ENCODE measurements at regions not wholly inside any gene's neighbourhood (a gene's known extent, or its start where the extent isn't known, plus 50 kb on each side); places are given as distances from the start of the nearest gene placed in this dataset.

DNA sequence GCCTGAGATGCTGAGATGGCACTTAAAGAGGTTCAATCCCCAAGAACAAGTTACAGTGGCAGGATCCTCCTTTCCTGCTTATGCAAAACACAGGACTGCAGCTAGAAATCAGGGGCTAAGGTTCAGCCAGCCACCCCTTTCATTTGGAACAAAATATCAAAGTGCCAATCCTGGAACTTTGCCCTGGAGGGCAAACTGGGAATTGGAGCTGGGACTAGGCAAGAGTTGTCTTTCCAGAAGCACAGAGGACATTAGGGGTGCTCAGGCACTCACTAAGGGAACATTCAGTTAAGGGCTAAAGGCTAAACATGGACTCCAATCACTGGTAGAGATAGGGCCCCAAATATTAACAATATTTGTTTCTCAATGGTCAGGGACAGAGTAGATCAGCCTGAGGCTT lies 237.2 kb downstream of the EMP1 start:
- no peak overlapping the region for H3K4me3 ChIP-seq
- H3K36me3 ChIP-seq: no peaks in the 10 kb centered on the region
- no peak overlapping the region for H3K27ac ChIP-seq
- H3K27me3 ChIP-seq: no peaks in the 10 kb centered on the region
- intact Hi-C loops (cut with DNase I; ENCODE audit: low total_unique reads): no loop called here
- TF ChIP-seq POLR2A (IDR thresholded peaks at IDR 0.05): no peak
- TF ChIP-seq, protein P1, sequence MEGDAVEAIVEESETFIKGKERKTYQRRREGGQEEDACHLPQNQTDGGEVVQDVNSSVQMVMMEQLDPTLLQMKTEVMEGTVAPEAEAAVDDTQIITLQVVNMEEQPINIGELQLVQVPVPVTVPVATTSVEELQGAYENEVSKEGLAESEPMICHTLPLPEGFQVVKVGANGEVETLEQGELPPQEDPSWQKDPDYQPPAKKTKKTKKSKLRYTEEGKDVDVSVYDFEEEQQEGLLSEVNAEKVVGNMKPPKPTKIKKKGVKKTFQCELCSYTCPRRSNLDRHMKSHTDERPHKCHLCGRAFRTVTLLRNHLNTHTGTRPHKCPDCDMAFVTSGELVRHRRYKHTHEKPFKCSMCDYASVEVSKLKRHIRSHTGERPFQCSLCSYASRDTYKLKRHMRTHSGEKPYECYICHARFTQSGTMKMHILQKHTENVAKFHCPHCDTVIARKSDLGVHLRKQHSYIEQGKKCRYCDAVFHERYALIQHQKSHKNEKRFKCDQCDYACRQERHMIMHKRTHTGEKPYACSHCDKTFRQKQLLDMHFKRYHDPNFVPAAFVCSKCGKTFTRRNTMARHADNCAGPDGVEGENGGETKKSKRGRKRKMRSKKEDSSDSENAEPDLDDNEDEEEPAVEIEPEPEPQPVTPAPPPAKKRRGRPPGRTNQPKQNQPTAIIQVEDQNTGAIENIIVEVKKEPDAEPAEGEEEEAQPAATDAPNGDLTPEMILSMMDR (IDR thresholded peaks at IDR 0.05): no peak
- TF ChIP-seq POLR2AphosphoS5 (IDR thresholded peaks at IDR 0.05): no peak
- no peak for DNase-seq (ENCODE audit: low spot score in 2 of 2)
- no peaks in the 10 kb centered on the region for H3K4me1 ChIP-seq
- no peaks in the 10 kb centered on the region for H3K9me3 ChIP-seq

DNA sequence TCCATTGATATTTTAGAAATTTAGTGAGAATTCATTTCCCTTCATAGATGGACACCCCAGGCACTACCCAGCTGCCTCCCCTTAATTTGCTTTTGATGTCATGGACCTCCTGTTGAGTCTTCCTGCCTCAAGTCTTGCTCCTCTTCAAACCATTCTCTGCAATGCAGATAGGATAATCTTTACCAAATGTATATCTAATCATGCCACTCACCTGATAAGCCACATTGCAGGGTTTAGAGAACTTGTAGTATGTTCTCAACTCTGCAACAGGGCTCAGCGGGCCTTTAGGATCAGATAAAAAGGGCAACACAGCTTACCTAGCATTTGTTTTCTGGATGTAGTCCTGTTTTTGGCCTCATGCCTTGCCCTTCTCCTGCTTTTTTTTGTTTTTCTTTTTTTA lies 234.5 kb downstream of the EMP1 start:
- Histone ChIP-seq H3K4me1 (no peaks in the 10 kb centered on the region), H3K27me3 (no peaks in the 10 kb centered on the region), H3K27ac (no peak overlapping the region), H3K9me3 (peaks cover 0 to 8% of the 10 kb centered on the region in 2 donors), H3K4me3 (no peak overlapping the region), H3K36me3 (no peaks in the 10 kb centered on the region)
- intact Hi-C loops (cut with DNase I; ENCODE audit: low total_unique reads): no loop called here
- TF ChIP-seq POLR2AphosphoS5 (IDR thresholded peaks at IDR 0.05) (no peak), POLR2A (IDR thresholded peaks at IDR 0.05) (no peak)
- TF ChIP-seq, protein P1 (IDR thresholded peaks at IDR 0.05): no peak
- no peak for DNase-seq (ENCODE audit: low spot score in 2 of 2)

DNA sequence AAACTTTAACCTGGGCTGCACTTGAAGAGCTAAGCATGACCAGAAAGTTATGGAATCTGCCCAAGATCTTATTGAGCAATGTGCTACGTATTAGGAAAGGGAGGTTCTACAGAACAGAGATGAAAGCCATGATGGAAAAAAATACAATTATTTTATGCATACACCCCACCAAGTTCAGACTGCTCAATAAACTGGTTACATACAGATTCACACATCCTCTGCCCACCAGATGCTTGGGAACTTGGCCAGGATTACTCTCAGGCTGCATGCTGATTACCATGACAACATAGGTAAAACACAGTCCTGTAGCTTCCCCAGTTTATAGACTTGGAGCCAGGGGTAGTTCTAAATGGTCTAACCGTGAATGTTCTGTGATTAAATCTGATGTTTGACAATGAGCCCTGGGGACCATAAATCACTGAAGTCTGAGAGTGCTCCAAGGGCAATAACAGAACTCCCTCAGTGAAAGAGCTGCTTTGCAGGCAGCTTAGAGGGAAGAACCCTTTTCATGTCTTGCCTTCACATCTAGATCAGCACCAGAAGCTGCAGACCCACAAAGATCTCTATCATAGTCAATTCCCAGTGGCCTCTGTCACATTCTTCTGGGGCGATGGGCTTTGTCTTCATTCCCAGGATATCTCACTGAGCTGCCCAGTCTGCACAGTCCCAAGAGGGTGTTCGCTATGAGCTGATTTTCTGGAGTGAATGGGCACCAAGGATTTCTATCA lies 232.2 kb downstream of the EMP1 start:
- TF ChIP-seq POLR2AphosphoS5 (IDR thresholded peaks at IDR 0.05) (no peak), POLR2A (IDR thresholded peaks at IDR 0.05) (no peak)
- TF ChIP-seq, protein P1 (IDR thresholded peaks at IDR 0.05): no peak
- H3K27ac ChIP-seq: no peak overlapping the region
- no peaks in the 10 kb centered on the region for H3K27me3 ChIP-seq
- peaks cover 0 to 8% of the 10 kb centered on the region in 2 donors for H3K9me3 ChIP-seq
- no peak overlapping the region for H3K4me3 ChIP-seq
- H3K4me1 ChIP-seq: no peaks in the 10 kb centered on the region
- intact Hi-C loops (cut with DNase I; ENCODE audit: low total_unique reads): no loop called here
- DNase-seq (ENCODE audit: low spot score in 2 of 2): no peak
- no peaks in the 10 kb centered on the region for H3K36me3 ChIP-seq

DNA sequence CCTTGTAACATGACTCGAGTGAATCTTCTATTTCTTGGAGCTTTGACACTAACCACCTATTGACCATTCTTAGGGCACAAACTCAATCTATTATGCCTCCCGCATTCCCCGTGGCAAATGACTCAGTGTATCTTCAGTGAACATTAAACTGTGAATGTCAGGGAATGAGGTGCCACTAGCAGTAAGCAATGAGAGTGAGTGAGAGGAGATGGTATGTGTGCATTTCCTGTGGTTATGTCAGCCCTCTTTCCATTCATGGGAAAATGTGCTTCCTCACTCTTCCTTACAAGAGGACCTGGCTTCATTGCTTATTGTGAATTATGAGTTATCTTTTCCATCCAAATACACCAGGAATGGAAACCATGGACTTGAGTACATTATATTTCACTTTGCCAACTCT lies 229.2 kb downstream of the EMP1 start:
- no peak for DNase-seq (ENCODE audit: low spot score in 2 of 2)
- no peaks in the 10 kb centered on the region for H3K27me3 ChIP-seq
- no peaks in the 10 kb centered on the region for H3K4me1 ChIP-seq
- TF ChIP-seq, protein P1 (IDR thresholded peaks at IDR 0.05): no peak
- TF ChIP-seq POLR2A (IDR thresholded peaks at IDR 0.05) (no peak), POLR2AphosphoS5 (IDR thresholded peaks at IDR 0.05) (no peak)
- no peak overlapping the region for H3K4me3 ChIP-seq
- H3K27ac ChIP-seq: no peak overlapping the region
- H3K36me3 ChIP-seq: no peaks in the 10 kb centered on the region
- intact Hi-C loops (cut with DNase I; ENCODE audit: low total_unique reads): no loop called here
- peaks cover 0 to 8% of the 10 kb centered on the region in 2 donors for H3K9me3 ChIP-seq

DNA sequence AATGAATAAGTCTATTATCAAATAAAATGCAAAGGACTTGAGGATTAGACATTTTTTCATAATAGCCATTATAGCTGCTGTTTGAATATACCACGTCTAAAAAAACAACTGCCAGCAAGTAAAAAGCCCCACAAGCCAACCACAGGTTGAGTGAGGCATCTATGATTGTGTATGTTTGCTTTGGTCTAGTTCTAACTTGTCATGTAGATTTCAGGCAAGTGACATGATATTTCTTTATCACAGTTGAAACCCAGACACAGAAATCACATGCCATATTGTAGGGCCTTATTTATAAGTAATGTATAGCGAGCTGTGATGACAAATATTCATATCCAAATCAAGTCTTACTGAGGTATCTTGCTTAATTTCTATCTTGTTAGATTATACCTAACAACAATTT lies 225.8 kb downstream of the EMP1 start:
- intact Hi-C loops (cut with DNase I; ENCODE audit: low total_unique reads): no loop called here

More for the DNA sequence above, 225.8 kb downstream of the EMP1 start:
- no peak overlapping the region for H3K27ac ChIP-seq
- H3K36me3 ChIP-seq: no peaks in the 10 kb centered on the region
- H3K4me1 ChIP-seq: no peaks in the 10 kb centered on the region
- no peak overlapping the region for H3K4me3 ChIP-seq
- DNase-seq (ENCODE audit: low spot score in 2 of 2): no peak
- TF ChIP-seq, protein P1 (IDR thresholded peaks at IDR 0.05): no peak
- TF ChIP-seq POLR2A (IDR thresholded peaks at IDR 0.05) (no peak), POLR2AphosphoS5 (IDR thresholded peaks at IDR 0.05) (no peak)
- H3K9me3 ChIP-seq: no peaks in the 10 kb centered on the region
- H3K27me3 ChIP-seq: no peaks in the 10 kb centered on the region

Measured in breast epithelium (tissue), 4 donors.